Upper lobe of right lung (tissue), 1 donor: ENCODE measurements at regions not wholly inside any gene's neighbourhood (a gene's known extent, or its start where the extent isn't known, plus 50 kb on each side); places are given as distances from the start of the nearest gene placed in this dataset.

Experiments
- ATAC-seq: fragments of 200-7000 bp; cut with Tn5 transposase; one replicate; pipeline ENCODE4 v1.9.1; 2020; ENCODE audit warnings: mild to moderate bottlenecking, moderate library complexity
- DNase-seq: peaks from one replicate; pipeline ENCODE4 v3.0.0-alpha.2; 2020
- H3K27ac ChIP-seq: fragments of 200-600 bp; one replicate; pipeline ENCODE4 v1.8.0; 2022
- H3K27me3 ChIP-seq: fragments of 200-600 bp; one replicate; pipeline ENCODE4 v1.8.0; 2022; ENCODE audit warnings: mild to moderate bottlenecking
- H3K36me3 ChIP-seq: fragments of 200-600 bp; one replicate; pipeline ENCODE4 v1.8.0; 2022
- H3K4me1 ChIP-seq: fragments of 200-600 bp; one replicate; pipeline ENCODE4 v1.8.0; 2022
- H3K4me3 ChIP-seq: fragments of 200-600 bp; one replicate; pipeline ENCODE4 v1.8.0; 2022; ENCODE audit warnings: mild to moderate bottlenecking
- H3K9me3 ChIP-seq: fragments of 200-600 bp; one replicate; pipeline ENCODE4 v1.8.0; 2022
- intact Hi-C: fragments of 100-400 bp; cut with DNase I; formaldehyde crosslinking; loops from one replicate; pipeline ENCODE4 v1.11.0; 2022
- TF ChIP-seq, protein P1 (sequence below): fragments of 200-600 bp; IDR thresholded peaks from one replicate; pipeline ENCODE4 v1.8.0; 2022; ENCODE audit warnings: antibody characterized with exemption
- donor health status: DM: no; HTN: yes; CAD: no; lungs with severe emphysema.

DNA sequence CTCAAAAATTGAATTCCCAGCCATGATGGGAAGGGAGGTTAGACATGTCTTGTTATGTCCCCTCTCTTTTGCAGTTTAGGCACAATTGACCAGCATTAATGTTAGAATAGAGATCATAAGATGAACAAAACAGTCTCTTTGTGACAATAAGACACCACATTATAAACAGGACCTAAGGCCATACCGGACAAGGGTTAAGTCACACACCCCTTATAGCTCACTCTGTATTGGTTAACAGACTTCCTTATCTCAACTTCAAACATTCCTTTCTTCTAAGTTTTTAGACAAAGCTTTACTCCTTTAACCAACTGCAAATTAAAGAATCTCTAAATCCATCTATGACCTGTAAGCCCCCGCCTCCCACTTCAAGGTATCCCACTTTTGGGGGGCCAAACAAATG lies 81.1 kb upstream of the CPM start:
- H3K27ac ChIP-seq, result no peak overlapping the region
- DNase-seq (no peak), ATAC-seq (no peak)
- H3K4me3 ChIP-seq, result no peak overlapping the region
- no peaks in the 10 kb centered on the region for H3K36me3 ChIP-seq
- TF ChIP-seq, protein P1, sequence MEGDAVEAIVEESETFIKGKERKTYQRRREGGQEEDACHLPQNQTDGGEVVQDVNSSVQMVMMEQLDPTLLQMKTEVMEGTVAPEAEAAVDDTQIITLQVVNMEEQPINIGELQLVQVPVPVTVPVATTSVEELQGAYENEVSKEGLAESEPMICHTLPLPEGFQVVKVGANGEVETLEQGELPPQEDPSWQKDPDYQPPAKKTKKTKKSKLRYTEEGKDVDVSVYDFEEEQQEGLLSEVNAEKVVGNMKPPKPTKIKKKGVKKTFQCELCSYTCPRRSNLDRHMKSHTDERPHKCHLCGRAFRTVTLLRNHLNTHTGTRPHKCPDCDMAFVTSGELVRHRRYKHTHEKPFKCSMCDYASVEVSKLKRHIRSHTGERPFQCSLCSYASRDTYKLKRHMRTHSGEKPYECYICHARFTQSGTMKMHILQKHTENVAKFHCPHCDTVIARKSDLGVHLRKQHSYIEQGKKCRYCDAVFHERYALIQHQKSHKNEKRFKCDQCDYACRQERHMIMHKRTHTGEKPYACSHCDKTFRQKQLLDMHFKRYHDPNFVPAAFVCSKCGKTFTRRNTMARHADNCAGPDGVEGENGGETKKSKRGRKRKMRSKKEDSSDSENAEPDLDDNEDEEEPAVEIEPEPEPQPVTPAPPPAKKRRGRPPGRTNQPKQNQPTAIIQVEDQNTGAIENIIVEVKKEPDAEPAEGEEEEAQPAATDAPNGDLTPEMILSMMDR, result no peak
- intact Hi-C loops, result no loop called here
- H3K4me1 ChIP-seq, result no peaks in the 10 kb centered on the region
- no peaks in the 10 kb centered on the region for H3K27me3 ChIP-seq
- no peaks in the 10 kb centered on the region for H3K9me3 ChIP-seq

DNA sequence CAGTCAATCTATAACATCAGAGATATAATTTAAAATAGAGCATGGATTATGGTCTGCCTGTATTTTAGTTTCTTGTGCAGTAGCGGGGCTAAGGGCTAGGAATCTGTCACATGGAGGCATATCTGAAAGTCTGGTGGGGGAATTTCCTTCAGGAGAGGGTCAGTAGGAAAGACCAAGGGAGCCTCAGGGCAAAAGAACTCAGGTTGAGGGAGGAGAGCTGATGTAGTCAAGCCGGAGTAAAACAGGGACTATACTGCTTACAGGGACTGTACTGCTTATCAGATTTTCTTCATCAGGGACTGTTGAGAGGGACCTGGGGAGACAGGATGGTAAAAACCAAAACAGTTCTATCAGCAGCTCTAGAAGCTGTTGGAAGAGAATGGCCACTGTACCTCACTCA lies 82.0 kb upstream of the CPM start:
- no peak for ATAC-seq
- TF ChIP-seq, protein P1, result no peak
- H3K4me3 ChIP-seq, result no peak overlapping the region
- no peaks in the 10 kb centered on the region for H3K27me3 ChIP-seq
- intact Hi-C loops, result no loop called here
- no peaks in the 10 kb centered on the region for H3K9me3 ChIP-seq
- no peaks in the 10 kb centered on the region for H3K36me3 ChIP-seq
- no peak overlapping the region for H3K27ac ChIP-seq
- no peaks in the 10 kb centered on the region for H3K4me1 ChIP-seq
- DNase-seq, result no peak

DNA sequence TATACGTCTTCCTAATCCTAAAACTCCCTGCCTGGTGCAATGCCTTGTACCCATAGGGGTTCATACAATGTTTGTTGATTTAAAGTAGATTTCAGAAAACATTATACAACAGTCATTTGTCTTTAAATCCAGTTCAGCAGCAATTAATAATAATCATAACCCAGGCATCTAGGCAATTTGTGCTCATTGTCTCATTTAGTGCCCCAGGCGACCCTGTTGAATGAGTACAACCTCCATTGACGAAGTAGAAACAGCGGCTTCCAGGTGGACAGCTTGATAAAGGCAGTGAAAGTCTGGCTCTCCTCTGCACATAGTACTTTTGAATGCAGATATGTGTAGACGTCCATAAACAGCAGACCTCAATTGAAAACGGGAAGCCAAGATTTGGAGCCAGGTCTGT lies 82.9 kb upstream of the CPM start:
- intact Hi-C loops, result no loop called here
- no peaks in the 10 kb centered on the region for H3K36me3 ChIP-seq
- no peak for ATAC-seq

DNA sequence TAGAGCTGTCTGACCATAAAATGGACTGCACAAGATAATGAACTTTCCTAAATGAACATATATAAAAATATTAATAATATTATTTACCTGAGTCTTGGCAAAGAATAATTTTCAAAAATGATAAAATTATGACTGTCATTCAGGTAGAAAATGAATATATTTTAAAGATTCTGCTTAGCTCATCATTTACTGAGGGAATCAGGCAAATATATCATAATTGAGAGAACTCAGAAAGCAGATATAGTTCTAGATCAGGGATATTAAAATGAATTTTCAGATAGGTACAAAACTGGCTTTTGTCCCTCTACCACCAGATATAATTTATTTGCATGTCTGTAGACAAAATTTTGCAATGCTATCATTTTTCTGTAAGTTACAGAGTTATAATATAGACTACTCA lies 86.1 kb upstream of the CPM start:
- TF ChIP-seq, protein P1, result no peak
- no peaks in the 10 kb centered on the region for H3K36me3 ChIP-seq
- intact Hi-C loops, result no loop called here
- H3K4me1 ChIP-seq, result no peaks in the 10 kb centered on the region
- no peaks in the 10 kb centered on the region for H3K9me3 ChIP-seq
- no peak overlapping the region for H3K27ac ChIP-seq
- ATAC-seq (no peak), DNase-seq (no peak)
- no peak overlapping the region for H3K4me3 ChIP-seq
- H3K27me3 ChIP-seq, result no peaks in the 10 kb centered on the region

More for the DNA sequence above, 82.9 kb upstream of the CPM start:
- no peak overlapping the region for H3K27ac ChIP-seq
- no peaks in the 10 kb centered on the region for H3K27me3 ChIP-seq
- TF ChIP-seq, protein P1, result no peak
- no peak overlapping the region for H3K4me3 ChIP-seq
- no peaks in the 10 kb centered on the region for H3K4me1 ChIP-seq
- DNase-seq, result no peak
- no peaks in the 10 kb centered on the region for H3K9me3 ChIP-seq

DNA sequence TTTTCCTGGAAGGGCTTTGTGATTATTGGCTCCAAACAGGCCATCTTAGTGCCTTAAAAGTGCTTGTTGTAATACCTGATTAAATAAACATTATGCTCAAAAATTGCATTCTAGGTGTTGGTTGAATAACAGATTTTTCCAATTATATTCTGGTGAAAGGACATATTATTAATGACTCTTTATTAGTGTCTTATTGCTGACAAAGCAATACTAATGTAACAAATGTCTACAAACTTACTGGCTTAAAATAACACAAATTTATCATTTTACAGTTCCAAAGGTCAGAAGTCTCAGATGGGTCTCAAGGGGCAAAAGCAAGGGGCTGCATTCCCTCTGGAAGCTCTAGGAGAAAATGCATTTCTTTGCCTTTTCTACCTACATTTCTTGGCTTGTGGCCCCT lies 86.9 kb upstream of the CPM start:
- TF ChIP-seq, protein P1, result no peak
- no peaks in the 10 kb centered on the region for H3K9me3 ChIP-seq
- no peak overlapping the region for H3K4me3 ChIP-seq
- intact Hi-C loops, result no loop called here
- H3K4me1 ChIP-seq, result no peaks in the 10 kb centered on the region
- no peak overlapping the region for H3K27ac ChIP-seq
- DNase-seq (no peak), ATAC-seq (no peak)
- no peaks in the 10 kb centered on the region for H3K27me3 ChIP-seq
- no peaks in the 10 kb centered on the region for H3K36me3 ChIP-seq

DNA sequence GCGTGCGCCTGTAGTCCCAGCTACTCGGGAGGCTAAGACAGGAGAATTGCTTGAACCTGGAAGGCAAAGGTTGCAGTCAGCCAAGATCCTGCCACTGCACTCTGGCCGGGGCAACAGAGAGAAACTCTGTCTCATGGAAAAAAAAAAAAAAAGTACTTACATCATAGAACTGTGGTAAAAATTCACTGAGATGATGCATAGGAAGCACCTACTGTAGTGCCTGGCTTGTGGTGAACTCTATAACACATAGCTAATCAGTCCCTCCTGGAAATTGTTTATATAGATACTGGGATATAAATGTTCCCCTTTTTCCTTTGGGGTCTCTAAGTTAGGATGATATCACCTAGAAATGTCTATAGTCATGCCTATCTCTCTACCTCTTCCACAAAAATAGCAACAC lies 89.7 kb upstream of the CPM start:
- intact Hi-C loops, result no loop called here
- TF ChIP-seq, protein P1, result no peak
- no peak for ATAC-seq

More for the DNA sequence above, 89.7 kb upstream of the CPM start:
- Histone ChIP-seq H3K4me3 (no peak overlapping the region), H3K27ac (no peak overlapping the region), H3K27me3 (no peaks in the 10 kb centered on the region), H3K36me3 (no peaks in the 10 kb centered on the region), H3K4me1 (no peaks in the 10 kb centered on the region), H3K9me3 (no peaks in the 10 kb centered on the region)
- no peak for DNase-seq
